Panc1 (cell line): ENCODE measurements at regions not wholly inside any gene's neighbourhood (a gene's known extent, or its start where the extent isn't known, plus 50 kb on each side); places are given as distances from the start of the nearest gene placed in this dataset.

Experiments
- ATAC-seq: fragments of 200-7000 bp; cut with Tn5 transposase; 2 replicates; pipeline ENCODE4 v1.9.1; 2020; ENCODE audit warnings: mild to moderate bottlenecking, moderate library complexity
- BruUV-seq: library from RNA; stranded (reverse); fragments of 400-500 nt; replicated peaks from 2 replicates; lab custom pipeline; 2021; lab: Mats Ljungman, UMichigan
- CTCF ChIA-PET: fragments of 300-600 bp; sonication (Branson Sonifier 250); formaldehyde crosslinking; loops from one replicate; lab custom pipeline; 2022; ENCODE audit warnings: antibody characterized with exemption; lab: Charles Lee
- POLR2A ChIA-PET: fragments of 300-600 bp; sonication (Branson Sonifier 250); formaldehyde crosslinking; loops from one replicate; lab custom pipeline; 2022; ENCODE audit warnings: antibody characterized with exemption; lab: Charles Lee
- DNase-seq: peaks from one replicate; pipeline ENCODE4 v3.0.0-alpha.2; 2010; ENCODE audit warnings: low read depth, low spot score
- H3K27ac ChIP-seq: 2 replicates; pipeline ENCODE4 v1.5.1; 2011; ENCODE audit warnings: mild to moderate bottlenecking, low read length, inconsistent platforms
- H3K27me3 ChIP-seq: fragments of 200-500 bp; sonication (Bioruptor generic); 2 replicates; pipeline ENCODE4 v1.6.0; 2014; ENCODE audit warnings: low read length, inconsistent platforms; ENCODE audit not compliant: control insufficient read depth, insufficient read depth
- H3K36me3 ChIP-seq: fragments of 200-500 bp; sonication (Bioruptor generic); 2 replicates; pipeline ENCODE4 v1.5.1; 2014; ENCODE audit warnings: inconsistent platforms, mild to moderate bottlenecking, low read length, moderate library complexity; ENCODE audit not compliant: control insufficient read depth, insufficient read depth
- H3K4me1 ChIP-seq: 2 replicates; pipeline ENCODE4 v1.5.1; 2011; ENCODE audit warnings: inconsistent platforms, mild to moderate bottlenecking, low read length, moderate library complexity; ENCODE audit not compliant: control insufficient read depth, insufficient read depth
- H3K4me3 ChIP-seq, 2 experiments: 2 replicates each; pipeline ENCODE4 v1.5.1; 2011 to 2012; ENCODE audit warnings: low read depth in 2 of 2, low read length in 2 of 2, mild to moderate bottlenecking in 2 of 2, inconsistent platforms in 1 of 2, moderate library complexity in 1 of 2
- H3K9me3 ChIP-seq: fragments of 200-500 bp; sonication (Bioruptor generic); 2 replicates; pipeline ENCODE4 v1.5.1; 2014; ENCODE audit warnings: low read depth, mild to moderate bottlenecking, inconsistent platforms, low read length, moderate library complexity; ENCODE audit not compliant: control insufficient read depth, insufficient read depth
- POLR2AphosphoS5 ChIP-seq: IDR thresholded peaks from 2 replicates; pipeline ENCODE4 v1.6.1; 2012; ENCODE audit warnings: mild to moderate bottlenecking, low read depth, low read length, moderate library complexity
- SIN3A ChIP-seq: IDR thresholded peaks from 2 replicates; pipeline ENCODE4 v1.6.1; 2012; ENCODE audit warnings: low read depth, mild to moderate bottlenecking, low read length, moderate library complexity, borderline replicate concordance; ENCODE audit not compliant: insufficient read depth
- TCF7L2 ChIP-seq: IDR thresholded peaks from 2 replicates; pipeline ENCODE4 v1.6.1; 2011; ENCODE audit warnings: mild to moderate bottlenecking, low read depth, low read length, inconsistent platforms
- in situ Hi-C: cut with HindIII; loops from 2 replicates; pipeline ENCODE4 v1.10.0; 2016; ENCODE audit warnings: low sequenced_read_pairs, low pct_unique_long_range_greater_than_20kb
- intact Hi-C: fragments of 100-400 bp; cut with micrococcal nuclease; formaldehyde crosslinking; loops from one replicate; pipeline ENCODE4 v1.10.0; 2022; ENCODE audit not compliant: unreplicated experiment
- TF ChIP-seq, protein P1 (sequence below): fragments of 450-650 bp; IDR thresholded peaks from 2 replicates; pipeline ENCODE4 v1.5.1; 2017; ENCODE audit warnings: mild to moderate bottlenecking
- TF ChIP-seq, protein P2 (sequence below), 2 experiments: IDR thresholded peaks; 2 replicates each; pipeline ENCODE4 v1.6.1; 2011 to 2012; ENCODE audit warnings: low read depth in 2 of 2, control low read depth in 1 of 2, low read length in 1 of 2, mild to moderate bottlenecking in 1 of 2, moderate library complexity in 1 of 2; ENCODE audit not compliant: insufficient read depth in 1 of 2

DNA sequence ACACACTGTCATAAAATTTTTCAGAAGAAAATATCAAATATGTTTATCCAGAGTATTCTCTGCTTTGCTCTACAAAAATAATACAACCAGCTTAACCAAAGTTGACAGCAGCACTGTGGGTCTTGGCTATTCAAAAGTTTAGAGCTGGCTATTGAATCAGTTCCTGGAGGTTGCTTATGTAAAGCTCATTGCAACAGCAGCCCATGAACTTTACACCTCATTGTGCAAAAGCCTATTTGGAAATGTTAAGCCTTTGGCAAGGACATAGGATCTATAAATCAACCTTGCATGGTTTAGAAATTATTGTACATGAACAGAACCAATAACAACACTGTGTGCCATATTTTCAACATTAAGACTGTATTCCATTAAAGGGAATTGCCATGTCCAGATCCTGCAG is 714.9 kb downstream of the ADGRL2 start:
- DNase-seq (no peak), ATAC-seq (no peak)
- no peak overlapping the region for H3K4me3 ChIP-seq
- ChIA-PET POLR2A (no interaction called here), CTCF (no interaction called here)
- TF ChIP-seq, protein P1, sequence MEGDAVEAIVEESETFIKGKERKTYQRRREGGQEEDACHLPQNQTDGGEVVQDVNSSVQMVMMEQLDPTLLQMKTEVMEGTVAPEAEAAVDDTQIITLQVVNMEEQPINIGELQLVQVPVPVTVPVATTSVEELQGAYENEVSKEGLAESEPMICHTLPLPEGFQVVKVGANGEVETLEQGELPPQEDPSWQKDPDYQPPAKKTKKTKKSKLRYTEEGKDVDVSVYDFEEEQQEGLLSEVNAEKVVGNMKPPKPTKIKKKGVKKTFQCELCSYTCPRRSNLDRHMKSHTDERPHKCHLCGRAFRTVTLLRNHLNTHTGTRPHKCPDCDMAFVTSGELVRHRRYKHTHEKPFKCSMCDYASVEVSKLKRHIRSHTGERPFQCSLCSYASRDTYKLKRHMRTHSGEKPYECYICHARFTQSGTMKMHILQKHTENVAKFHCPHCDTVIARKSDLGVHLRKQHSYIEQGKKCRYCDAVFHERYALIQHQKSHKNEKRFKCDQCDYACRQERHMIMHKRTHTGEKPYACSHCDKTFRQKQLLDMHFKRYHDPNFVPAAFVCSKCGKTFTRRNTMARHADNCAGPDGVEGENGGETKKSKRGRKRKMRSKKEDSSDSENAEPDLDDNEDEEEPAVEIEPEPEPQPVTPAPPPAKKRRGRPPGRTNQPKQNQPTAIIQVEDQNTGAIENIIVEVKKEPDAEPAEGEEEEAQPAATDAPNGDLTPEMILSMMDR, result no peak
- no peaks in the 10 kb centered on the region for H3K36me3 ChIP-seq
- no peaks in the 10 kb centered on the region for H3K27me3 ChIP-seq
- no peaks in the 10 kb centered on the region for H3K4me1 ChIP-seq
- BruUV-seq, result no TSS peak
- in situ Hi-C loops (no loop called here), intact Hi-C loops (no loop called here)
- 0 out of 2 replicates have a peak, but pooled peaks cover 7% of the 10 kb centered on the region for H3K9me3 ChIP-seq
- no peak overlapping the region for H3K27ac ChIP-seq

DNA sequence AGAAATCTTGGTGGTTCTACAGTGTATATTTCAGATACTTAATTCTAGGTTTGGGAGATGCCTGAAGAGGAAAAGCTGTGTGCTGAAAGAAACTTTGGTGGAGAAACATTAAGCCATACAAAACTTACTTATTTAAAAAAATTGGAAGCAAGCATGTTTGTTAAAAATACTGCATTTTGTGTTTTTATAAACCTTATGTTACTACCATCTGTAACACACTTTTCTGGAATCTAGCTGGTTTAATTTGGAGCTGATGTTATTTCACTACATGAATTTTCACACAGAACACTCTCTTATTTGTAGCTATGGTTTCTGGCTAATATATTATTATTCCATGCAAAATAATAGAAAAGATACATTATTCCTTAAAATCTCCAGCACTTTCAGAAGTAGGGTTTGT is 710.7 kb downstream of the ADGRL2 start:
- intact Hi-C loops, result no loop called here
- Histone ChIP-seq H3K9me3 (0 out of 2 replicates have a peak, but pooled peaks cover 7% of the 10 kb centered on the region), H3K27ac (no peak overlapping the region), H3K4me3 (no peak overlapping the region), H3K36me3 (no peaks in the 10 kb centered on the region), H3K4me1 (no peaks in the 10 kb centered on the region), H3K27me3 (no peaks in the 10 kb centered on the region)
- no TSS peak for BruUV-seq
- no peak for TF ChIP-seq POLR2AphosphoS5
- TF ChIP-seq, protein P1, result no peak
- TF ChIP-seq SIN3A, result no peak
- in situ Hi-C loops, result no loop called here
- ChIA-PET CTCF (interaction anchor here (1.0 kb wide), 1 partner anchor 93 kb away, joined by 4 read pairs; no protein-coding TSS in a partner anchor), POLR2A (no interaction called here)
- ATAC-seq, result no peak
- no peak for DNase-seq

DNA sequence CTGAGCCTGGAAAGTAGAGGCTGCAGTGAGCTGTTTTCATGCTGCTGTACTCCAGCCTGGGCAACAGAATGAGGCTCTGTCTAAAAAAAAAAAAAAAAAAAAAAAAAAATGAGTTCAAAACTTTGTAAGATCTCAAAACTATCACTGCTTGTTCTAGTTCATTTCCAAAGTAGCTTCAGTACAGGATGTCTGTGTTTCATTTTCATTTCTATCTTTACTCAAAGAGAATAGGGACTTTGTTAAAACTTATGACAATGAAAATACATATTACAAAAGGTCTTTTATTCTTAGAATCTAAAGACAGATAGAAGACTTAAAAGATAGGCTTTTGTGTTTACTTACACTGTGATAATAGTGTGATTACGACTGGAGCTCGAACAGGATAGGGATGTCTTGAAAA is 709.7 kb downstream of the ADGRL2 start:
- Histone ChIP-seq H3K27ac (no peak overlapping the region), H3K27me3 (no peaks in the 10 kb centered on the region), H3K36me3 (no peaks in the 10 kb centered on the region), H3K9me3 (0 out of 2 replicates have a peak, but pooled peaks cover 13% of the 10 kb centered on the region), H3K4me1 (no peaks in the 10 kb centered on the region), H3K4me3 (no peak overlapping the region)
- CTCF ChIA-PET, result no interaction called here
- TF ChIP-seq, protein P2, sequence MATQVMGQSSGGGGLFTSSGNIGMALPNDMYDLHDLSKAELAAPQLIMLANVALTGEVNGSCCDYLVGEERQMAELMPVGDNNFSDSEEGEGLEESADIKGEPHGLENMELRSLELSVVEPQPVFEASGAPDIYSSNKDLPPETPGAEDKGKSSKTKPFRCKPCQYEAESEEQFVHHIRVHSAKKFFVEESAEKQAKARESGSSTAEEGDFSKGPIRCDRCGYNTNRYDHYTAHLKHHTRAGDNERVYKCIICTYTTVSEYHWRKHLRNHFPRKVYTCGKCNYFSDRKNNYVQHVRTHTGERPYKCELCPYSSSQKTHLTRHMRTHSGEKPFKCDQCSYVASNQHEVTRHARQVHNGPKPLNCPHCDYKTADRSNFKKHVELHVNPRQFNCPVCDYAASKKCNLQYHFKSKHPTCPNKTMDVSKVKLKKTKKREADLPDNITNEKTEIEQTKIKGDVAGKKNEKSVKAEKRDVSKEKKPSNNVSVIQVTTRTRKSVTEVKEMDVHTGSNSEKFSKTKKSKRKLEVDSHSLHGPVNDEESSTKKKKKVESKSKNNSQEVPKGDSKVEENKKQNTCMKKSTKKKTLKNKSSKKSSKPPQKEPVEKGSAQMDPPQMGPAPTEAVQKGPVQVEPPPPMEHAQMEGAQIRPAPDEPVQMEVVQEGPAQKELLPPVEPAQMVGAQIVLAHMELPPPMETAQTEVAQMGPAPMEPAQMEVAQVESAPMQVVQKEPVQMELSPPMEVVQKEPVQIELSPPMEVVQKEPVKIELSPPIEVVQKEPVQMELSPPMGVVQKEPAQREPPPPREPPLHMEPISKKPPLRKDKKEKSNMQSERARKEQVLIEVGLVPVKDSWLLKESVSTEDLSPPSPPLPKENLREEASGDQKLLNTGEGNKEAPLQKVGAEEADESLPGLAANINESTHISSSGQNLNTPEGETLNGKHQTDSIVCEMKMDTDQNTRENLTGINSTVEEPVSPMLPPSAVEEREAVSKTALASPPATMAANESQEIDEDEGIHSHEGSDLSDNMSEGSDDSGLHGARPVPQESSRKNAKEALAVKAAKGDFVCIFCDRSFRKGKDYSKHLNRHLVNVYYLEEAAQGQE (IDR thresholded peaks at IDR 0.05; ENCODE audit: insufficient read depth in 1 of 2, low read depth in 2 of 2, low read length in 1 of 2), result no peak
- TF ChIP-seq POLR2AphosphoS5 (no peak), TCF7L2 (no peak), SIN3A (no peak)
- TF ChIP-seq, protein P1, result no peak
- POLR2A ChIA-PET, result no interaction called here
- no TSS peak for BruUV-seq
- ATAC-seq, result no peak
- in situ Hi-C loops, result no loop called here
- no peak for DNase-seq
- intact Hi-C loops, result no loop called here
